Keratinocyte (primary cell): ENCODE measurements at regions not wholly inside any gene's neighbourhood (a gene's known extent, or its start where the extent isn't known, plus 50 kb on each side); places are given as distances from the start of the nearest gene placed in this dataset.

Source experiments
- EZH2 ChIP-seq: IDR thresholded peaks from one replicate; pipeline ENCODE4 v1.6.1; 2012; ENCODE audit warnings: inconsistent platforms, mild to moderate bottlenecking, low read length, moderate library complexity
- TF ChIP-seq, protein P1 (sequence below), 3 experiments: IDR thresholded peaks in 1 of 3; conservative IDR thresholded peaks in 1 of 3; optimal IDR thresholded peaks in 1 of 3; 2 replicates in 2 of 3; 3 replicates in 1 of 3; pipeline versions ENCODE3 to v1.5.1; 2011; ENCODE audit warnings: low read length in 3 of 3, mild to moderate bottlenecking in 3 of 3, moderate library complexity in 2 of 3, control low read depth in 1 of 3, inconsistent platforms in 1 of 3; ENCODE audit not compliant: insufficient read depth in 2 of 3; ENCODE audit errors: extremely low read depth in 1 of 3

DNA sequence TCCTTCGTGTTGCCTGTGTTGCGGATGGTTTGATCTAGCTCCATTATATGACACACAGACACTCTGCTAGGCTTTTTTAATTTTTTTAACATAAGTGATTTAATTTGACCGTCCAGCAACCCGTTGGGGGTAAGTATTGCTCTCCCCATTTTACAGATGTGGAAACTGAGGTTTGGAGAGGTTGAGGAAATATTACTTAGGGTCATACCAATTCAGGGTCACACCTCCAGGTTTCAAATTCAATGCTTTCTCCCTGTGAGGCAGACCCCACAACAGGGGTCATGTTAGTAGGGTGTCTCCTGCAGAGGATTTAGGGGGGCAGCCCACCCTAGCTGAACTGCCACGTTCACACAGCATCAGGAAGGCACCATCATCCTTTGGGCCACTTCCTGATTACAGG is 179.4 kb downstream of the COPRS start:
- TF ChIP-seq, protein P1, sequence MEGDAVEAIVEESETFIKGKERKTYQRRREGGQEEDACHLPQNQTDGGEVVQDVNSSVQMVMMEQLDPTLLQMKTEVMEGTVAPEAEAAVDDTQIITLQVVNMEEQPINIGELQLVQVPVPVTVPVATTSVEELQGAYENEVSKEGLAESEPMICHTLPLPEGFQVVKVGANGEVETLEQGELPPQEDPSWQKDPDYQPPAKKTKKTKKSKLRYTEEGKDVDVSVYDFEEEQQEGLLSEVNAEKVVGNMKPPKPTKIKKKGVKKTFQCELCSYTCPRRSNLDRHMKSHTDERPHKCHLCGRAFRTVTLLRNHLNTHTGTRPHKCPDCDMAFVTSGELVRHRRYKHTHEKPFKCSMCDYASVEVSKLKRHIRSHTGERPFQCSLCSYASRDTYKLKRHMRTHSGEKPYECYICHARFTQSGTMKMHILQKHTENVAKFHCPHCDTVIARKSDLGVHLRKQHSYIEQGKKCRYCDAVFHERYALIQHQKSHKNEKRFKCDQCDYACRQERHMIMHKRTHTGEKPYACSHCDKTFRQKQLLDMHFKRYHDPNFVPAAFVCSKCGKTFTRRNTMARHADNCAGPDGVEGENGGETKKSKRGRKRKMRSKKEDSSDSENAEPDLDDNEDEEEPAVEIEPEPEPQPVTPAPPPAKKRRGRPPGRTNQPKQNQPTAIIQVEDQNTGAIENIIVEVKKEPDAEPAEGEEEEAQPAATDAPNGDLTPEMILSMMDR (optimal IDR thresholded peaks at IDR 0.05 in 1 of 3, IDR thresholded peaks at IDR 0.05 in 1 of 3, conservative IDR thresholded peaks at IDR 0.05 in 1 of 3; ENCODE audit: extremely low read depth in 1 of 3, insufficient read depth in 2 of 3, low read length in 3 of 3), result no peak
- TF ChIP-seq EZH2, result no peak
